HG02943 (cell line): ENCODE measurements at regions not wholly inside any gene's neighbourhood (a gene's known extent, or its start where the extent isn't known, plus 50 kb on each side); places are given as distances from the start of the nearest gene placed in this dataset.

Source experiments
- ATAC-seq: cut with Tn5 transposase; IDR thresholded peaks from one replicate; pipeline ENCODE4 v1.9.1; 2021; ENCODE audit warnings: mild to moderate bottlenecking, low read depth, moderate library complexity; ENCODE audit not compliant: unreplicated experiment

DNA sequence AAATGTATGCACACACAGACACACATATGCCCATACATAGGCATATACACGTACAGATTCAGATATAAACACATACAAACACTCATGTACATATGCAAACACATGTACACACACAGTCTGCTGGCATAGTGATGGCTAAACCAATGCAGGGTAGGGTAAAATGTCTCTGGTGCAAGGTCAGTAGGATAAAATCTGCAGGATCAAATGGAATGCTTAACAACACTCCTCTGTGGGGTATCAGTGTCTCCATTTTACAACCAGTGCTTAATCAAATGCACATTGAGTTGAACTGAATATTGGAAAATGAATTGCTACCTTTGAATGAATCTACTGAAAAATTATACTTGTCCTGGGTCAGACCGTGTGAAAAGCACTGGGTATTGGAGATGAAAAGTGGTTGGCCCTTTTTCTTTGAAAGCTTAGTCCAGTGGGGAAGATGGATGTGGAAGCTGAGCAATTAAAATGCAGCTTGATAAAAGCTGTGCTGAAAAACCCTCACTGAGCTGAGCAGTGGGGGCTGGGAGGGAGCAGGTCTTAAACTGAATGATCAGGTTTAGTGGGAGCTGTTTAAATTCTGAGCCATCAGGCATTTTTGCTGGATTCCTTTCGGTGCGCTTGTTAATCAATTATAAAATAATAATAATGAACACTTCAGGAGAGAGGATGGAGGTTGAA, 314.7 kb downstream of the HAPSTR1 start:
- no peak for ATAC-seq

DNA sequence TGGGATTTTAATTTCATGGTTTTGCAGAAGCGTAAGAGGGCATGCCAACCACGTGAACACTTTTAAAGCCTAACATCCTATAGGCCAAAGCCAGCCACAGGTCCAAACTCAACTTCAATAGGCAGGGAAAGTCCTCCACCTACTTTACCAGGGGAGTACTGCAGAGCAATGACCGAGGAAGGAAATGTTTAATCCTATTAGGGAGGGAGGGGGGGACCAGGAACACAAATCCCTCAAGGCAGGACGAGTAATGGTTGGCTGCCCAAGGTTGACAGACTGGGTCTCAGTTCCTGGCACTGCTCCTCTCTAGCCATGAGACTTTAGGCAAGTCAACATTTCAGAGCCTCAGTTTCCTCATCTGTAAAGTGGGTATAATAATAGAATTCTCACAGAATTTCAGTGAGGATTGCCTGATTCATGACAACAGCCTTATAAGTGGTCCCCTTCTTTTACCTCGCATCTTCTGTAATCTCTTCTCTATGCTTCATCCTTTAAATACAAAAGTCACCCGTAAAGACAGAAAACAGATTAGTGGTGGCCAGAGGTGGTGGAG, 315.8 kb downstream of the HAPSTR1 start:
- no peak for ATAC-seq

DNA sequence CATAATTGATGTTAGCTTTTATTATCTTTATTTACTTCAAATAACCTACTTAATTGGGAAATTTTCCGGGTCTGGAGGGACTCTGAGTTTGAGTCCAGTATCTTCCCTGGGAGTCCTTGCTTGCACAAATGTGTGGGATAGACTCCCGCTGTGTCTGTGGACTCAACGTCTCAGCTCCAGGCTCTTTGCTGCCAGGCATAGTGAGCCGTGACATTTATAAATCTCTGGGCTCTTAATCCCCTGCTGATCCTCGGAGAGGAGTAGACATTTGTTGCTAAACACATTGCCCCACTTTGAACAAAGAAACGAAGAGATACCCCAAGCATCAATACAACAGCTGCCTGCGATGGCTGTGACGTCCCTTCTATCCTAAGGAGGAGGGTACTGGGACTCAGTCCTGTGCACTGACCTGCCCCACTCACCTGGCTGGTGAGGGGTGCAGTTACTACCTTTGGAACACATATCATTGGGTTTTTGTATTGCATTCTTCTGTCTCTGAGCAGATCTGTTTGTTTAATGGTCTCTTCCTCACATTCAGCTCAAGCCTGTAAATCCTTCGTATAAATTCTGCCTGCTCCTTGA, 316.9 kb downstream of the HAPSTR1 start:
- ATAC-seq = no peak

DNA sequence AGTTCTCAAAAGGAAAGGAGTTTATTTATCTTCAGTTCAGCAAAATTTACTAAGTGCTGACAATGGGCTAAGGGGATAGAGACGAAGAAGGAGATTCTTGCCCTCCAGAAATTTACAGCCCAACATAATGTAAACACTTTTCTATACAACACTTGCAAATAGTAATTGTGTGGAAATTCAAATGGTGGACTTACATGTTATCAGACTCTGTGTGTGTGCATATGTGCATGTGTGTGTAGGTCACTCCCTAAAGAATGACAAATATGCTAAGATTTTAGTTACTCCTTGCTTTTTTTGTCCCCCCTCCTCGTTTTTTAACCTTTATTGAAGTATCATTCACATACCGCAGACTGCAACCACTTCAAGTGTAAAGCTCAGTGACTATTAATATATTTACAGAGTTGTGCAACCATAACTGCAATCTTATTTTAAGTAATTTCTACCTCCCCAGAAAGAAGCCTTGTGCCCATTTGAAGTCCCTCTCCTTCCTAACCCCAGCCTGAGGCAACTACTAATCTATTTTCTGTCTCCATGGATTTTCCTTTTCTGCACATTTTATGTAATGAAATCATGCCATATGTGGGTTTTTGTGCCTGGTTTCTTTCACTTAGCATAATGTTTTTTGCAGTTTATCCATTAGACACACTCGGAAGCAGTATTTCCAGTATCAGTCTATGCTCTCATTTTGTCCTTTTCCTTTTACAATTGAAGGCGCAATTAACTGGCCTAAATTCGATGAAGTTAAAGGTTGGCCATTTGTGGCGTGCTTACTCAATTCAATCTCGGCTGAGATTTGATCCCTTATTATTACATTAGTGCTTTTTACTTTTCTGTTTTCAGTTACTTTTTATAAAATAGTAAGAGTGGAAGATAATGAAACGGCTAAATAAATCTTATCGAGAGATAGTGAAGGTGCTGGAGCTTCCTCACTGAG, 318.4 kb downstream of the HAPSTR1 start:
- no peak for ATAC-seq

DNA sequence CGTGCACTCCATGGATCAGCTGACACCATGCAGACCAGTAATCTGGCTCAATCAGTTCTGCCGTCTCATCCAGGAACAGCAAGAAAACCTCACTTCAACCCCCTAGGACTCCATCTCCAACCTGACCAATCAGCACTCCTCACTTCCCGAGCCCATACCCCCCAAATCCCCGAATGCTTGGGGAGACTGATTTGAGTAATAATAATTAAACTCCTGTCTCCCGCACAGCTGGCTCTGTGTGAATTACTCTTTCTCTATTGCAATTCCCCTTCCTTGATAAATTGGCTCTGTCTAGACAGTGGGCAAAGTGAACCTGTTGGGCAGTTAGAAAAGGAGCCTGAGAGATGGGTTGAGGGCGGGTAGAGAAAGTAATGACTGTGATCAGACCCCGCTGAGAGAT, 320.0 kb downstream of the HAPSTR1 start:
- ATAC-seq = no peak

DNA sequence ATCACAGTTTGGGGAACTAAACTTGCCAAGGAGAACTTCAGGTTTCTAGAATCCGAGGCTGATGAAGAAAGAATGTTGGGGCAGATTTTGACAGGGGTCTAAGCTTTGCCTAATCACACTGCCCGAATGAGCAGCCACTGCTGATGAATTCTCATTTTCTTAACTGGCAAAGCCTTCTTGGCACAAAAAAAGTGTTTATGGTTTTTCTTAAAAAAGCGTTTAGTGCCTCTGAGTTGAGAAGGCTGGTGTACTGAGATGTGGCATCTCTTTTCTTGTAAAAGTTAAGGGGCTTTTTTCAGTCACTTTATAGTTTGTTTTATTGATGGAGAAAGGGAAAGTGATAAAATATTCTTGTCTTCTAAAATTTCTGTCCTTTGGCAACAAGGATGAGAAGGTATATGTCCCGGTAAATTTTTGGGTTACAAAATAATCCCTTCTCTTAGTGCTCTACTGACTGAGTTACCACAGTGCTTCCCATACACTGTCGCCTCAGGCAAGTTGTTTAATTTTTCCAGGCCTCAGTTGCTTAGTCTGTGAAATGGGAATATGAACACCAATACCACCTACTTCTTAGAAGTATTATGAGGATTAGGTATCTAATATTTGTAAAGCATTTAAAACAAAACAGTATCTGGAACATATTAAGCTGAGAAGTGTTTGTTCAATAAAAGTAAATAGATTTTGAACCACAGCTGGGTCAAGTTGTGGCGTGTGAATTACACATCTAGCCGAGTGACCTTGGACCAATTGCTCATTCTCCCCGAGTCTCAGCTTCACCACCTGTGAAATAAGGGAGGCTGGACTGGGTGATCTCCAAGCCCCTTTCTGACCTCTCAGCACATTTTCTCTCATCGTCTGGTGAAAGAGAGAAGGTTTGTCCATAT, 320.8 kb downstream of the HAPSTR1 start:
- ATAC-seq = no peak

DNA sequence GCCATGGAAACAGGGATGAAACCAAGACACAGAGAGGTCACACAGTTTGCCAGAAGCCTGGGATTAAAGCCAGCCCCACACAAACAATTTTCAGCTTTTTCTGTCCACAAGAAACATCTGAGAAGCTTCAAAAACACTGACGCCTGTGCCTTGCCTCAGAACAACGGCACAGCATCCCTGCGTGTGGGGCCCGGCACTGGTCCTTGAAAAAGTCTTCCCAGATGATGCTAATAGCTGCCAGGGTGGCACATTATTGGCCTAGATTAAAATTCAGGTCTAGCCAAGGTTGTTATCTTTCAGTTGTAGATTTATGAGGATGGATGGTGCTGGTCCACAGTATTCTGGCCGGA, 321.4 kb downstream of the HAPSTR1 start:
- no peak for ATAC-seq

DNA sequence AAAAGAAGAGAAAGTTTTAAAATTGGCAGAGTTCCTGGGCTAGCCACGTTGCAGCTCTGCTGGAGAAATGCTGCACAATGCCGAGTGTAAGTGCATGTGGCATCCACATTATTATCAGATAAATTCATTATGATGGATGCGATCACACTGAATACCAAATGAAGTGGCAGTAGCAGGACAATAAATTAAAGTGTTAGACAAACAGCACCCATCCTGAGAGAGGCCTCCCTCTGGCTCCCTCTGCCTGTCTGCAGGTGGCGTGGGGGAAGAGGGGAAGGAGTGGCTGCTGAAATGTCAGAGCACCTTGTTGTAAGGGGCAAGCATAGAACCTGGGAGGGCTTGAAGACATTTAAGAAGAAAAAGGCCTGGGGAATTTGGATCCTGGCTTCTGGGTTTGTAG, 324.1 kb downstream of the HAPSTR1 start:
- no peak for ATAC-seq

DNA sequence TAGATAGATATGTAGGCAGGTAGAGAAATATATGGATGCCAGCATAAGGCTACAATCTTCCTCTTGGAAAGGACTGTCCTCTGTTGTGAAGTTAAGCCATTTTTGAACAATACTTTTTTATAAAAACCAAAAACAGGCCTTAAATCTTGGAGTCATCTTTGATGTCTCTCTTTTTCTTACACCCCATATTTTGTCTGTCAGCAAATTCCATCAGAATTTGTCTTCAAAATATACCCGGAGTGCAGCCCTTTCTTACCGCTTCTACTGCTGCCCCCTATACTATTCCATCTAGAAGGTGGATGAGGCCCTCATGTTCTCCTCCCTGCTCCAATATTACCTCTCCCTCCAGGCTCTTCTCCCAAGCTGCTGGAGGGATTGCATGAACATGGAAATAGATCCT, 326.5 kb downstream of the HAPSTR1 start:
- ATAC-seq = no peak

DNA sequence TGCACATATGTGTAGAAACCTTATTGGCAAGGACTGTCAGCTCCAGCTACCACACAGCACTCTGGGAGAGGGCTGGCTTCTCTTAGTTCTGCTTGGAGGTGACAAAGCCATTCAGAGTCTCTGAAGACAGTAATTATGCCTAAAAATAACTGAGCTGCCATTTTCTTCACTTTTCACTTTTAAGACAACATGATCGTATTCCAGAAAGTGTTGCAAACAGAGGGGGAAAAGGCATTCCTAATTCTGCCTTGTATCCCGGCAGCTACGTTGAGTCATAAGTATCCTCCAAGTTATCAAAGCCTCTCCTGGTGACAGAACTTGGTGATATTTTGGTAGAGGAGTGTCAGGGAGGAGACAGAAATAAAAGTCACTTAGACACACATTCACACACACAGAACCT, 327.7 kb downstream of the HAPSTR1 start:
- ATAC-seq = no peak

DNA sequence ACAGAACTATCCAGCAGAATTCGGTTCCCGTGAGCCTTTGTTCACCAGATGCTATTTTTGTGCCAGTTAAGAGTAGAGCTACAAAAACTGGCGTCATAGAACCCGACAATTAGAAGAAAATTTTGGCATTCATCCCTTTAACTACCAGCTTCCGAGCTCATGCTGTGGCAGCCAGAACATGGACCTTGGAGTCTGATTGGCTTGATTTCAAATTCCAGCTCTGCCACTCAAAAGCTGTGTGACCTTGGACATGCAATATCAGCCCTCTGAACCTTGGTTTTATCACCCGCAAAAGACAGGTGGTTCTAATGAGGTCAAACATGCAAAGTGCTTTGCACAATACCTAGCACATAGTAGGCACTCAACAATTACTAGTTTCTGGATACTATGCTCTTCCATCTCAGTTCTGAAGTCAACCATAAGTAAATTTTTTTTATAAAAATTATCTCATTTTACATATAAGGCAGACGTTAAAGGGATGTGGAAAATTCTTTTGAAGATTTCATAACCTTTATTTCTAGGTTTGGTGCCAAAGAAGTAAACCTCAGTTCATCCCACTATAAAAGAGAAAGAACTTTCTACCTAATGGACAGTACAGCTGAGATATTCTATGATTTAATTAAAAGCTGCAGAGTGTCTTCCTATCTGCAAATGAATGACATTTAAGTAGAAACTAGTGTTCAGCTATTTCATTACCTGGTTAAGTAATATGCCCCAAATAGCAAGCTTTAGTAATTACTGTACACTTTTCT, 331.5 kb downstream of the HAPSTR1 start:
- no peak for ATAC-seq

DNA sequence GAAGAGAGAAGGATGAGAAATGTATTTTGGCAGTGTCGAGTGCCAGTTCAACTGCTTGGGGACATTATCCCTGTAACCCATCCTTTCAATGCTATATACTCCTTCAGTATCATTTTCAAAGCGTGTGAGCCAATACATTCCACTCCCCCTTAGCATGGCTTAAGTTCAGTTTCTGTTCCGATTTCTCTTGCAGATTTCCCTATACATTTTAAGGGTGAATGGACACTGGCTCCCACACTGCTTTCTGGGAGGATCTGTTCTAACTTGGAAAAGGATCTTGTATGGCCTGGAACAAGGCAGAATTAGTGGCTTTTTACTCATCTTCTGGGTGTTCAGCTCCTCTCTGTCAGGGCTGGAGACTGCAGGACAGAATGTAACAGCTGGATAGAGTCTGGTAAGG, 333.8 kb downstream of the HAPSTR1 start:
- no peak for ATAC-seq

DNA sequence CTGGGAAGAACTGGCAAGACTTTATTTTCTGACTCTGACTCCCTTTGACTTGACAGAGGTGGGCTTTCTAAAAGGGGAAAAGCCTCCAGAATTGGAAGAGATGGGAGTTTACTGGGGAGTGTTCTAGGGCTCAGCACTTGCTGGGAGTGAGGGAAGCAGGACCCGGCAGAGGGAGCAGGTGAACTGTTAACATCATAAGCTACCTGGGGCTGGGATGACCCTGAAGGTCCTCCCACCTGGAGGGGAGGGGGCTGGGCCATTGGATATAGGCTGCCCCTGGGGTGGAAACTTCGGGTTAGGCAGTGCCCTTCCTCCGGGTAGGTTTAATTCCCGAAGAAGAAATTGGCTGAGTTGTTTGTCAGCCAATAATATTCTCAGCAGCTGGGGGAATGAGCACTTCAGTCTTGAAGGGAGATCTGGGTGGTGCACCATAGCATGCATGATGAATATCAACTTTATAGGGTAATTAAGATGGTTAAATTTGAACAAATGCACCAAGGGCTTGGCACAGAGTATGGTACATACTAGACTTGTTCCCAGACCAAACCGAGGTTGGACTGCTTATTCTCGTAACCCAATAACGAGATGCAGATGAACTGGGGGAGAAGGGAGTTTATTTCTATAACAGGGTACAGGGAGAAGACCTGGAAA, 337.0 kb downstream of the HAPSTR1 start:
- ATAC-seq = no peak

DNA sequence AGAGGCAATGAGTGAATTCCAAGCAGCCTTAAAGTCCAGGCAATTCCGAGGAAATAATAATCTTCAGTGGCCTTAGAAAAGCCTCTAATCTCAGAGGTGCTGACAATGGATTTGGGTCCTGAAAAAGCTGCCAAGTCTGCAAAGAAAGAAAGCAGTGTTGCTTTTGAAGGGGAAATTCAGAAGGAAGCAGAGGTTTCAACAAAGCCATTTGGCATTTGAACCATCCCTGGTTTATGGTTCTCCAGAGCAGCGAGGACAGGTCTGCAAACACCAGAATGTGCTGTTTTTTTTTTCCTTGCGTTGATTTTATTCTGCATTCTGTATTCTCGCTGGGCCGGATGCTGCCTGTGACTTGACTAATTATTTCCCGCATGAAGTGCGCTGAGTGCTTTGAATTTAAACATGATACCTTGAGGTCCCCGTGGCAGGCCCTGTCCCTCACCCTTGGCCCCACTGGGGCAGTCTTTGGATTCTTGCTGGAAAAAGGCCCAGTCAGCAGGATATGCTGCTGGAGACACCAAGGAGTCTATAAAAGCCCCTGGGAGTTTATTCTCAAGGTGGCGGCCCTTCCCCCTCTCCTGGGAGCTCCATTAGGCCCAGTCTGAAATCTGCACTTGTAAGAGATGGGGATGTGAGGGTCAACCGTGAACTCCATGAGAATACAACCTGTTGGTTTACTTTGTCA, 338.3 kb downstream of the HAPSTR1 start:
- ATAC-seq = no peak

DNA sequence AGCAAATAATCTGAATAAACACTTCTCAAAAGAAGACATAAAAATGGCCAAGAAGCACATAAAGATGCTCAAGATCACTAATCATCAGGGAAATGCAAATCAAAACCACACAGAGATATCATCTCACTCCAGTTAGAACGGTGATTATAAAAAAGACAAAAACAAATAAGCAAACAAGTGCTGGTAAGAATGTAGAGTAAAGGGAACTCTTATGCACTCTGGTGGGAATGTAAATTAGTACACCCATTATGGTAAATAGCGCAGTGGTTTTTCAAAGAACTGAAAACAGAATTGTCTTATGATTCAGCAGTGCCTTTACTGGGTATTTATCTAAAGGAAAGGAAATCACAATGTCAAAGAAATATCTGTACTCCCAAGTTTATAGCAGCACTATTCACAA, 343.2 kb downstream of the HAPSTR1 start:
- no peak for ATAC-seq

DNA sequence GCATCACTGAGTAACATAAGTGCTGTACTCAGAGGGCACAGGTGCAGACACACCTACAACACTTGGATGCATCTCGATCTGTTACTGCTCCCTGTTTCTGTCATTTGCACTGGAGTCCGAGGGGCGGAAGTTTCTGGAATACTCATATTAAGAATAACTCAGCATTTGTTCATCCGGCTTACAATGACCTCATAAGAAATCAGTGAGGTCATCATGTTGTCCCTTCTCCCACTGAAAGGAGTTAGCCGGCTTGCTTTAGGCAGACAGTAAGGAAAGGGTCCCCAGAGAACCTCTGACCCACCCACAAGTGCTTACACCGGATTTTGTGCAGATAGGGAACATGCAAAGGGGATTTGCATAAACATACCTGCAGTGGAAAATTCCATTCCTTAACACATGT, 344.7 kb downstream of the HAPSTR1 start:
- no peak for ATAC-seq

DNA sequence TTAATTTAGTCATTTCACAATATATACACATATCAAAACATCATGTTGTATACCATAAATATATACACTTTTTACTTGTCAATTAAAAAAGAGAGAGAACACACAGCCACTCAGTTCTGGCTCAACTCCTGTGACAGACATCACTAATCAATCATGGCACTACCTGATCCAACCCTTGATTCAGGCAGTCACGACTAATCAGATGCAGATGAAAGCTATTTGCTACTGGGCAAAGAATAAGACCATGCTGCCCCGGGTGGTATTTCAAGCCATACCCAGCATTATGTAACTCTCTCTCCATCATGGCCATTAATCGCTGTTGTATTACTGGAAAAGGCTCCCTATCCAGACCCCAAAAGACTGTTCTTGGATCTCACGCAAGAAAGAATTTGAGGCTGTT, 345.7 kb downstream of the HAPSTR1 start:
- ATAC-seq = no peak

DNA sequence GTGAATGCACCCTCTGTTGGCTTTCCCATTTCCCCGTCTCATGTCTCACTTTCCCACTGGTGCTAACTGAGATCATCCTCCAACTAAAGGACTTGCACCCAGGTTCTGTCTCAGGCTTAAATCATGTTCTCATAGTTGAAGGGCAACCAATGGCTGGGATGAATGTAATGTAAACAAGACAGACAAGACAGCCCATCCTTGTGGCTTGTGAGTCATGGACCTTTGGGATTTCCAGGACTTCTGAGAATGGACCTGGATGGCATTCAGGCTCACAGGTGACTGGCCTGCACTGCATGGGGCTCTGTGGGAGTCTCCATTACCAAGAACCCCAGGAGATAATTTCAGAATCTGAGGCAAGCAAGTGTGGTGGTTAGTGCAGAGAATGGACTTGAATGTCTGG, 347.5 kb downstream of the HAPSTR1 start:
- ATAC-seq = no peak

DNA sequence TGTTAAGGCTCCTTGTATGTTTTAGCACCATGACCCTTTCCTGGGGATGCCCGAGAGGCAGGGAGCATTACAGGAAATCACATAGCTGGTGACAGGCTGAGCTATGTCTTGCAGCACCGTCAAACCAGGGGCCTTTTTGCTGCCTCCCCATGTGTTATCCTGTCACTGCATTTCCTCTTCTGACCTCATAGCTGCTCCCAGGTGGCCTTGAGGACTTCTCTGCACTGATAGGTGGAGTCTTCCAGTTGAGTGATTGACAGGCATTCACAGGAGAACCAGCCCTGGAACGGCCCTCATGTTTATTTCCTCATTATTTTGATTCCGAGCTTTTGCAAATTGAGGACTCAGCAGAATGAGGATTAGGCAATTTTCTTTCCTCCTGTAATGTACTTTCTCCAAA, 349.6 kb downstream of the HAPSTR1 start:
- ATAC-seq = no peak
